ENCODE measurements at regions not wholly inside any gene's neighbourhood (a gene's known extent, or its start where the extent isn't known, plus 50 kb on each side); places are given as distances from the start of the nearest gene placed in this dataset.
"Not testable (repeated sequence)": the region's sequence is repeated elsewhere in the genome, so short reads cannot be mapped to it uniquely, and the experiment has no call there.

DNA sequence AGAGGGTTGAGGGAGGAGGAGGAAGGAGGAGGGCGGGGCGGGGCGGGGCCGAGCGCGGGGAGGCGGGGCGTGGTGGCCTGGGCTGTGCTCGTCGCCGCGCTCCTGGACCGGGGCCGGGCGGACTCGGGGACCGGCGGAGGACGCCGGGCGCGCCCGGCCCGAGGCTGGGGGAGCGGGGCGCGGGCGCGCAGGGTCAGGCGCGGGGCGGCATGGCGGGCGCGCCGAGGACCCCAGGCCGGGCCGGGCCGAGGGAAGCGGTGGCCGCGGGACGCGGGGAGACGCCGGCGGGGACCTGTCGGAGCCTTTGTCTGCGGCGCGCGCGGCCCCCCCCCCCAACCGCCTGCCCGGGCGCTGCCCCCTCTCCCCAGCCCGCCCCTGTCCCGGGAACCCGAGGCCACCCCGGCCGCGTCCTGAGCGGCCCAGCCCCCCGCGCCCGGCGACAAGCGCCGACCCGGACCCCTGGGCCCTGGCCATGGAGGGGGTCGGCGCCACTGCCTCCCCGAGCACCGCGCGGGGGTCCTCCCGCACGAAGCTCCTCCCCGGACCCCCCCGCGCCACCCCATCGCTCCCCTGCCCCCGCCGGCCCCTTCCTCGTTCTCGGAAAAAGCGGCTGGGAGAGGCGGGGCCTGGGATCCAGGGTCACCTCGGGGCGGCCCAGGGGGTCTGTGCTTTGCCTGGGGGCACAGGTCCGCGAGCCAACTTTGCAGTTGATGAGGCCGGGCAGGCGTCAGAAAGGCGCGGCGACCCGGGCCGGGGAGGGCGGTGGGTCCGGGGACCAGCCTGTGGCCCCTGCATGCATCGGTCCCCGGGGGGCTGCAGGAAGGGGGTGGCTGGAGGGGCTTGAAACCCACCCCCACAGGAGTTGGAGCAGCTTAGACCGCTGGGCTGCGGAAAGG, 370.8 kb upstream of the ZNF722 start:
- TF ChIP-seq, protein P1, sequence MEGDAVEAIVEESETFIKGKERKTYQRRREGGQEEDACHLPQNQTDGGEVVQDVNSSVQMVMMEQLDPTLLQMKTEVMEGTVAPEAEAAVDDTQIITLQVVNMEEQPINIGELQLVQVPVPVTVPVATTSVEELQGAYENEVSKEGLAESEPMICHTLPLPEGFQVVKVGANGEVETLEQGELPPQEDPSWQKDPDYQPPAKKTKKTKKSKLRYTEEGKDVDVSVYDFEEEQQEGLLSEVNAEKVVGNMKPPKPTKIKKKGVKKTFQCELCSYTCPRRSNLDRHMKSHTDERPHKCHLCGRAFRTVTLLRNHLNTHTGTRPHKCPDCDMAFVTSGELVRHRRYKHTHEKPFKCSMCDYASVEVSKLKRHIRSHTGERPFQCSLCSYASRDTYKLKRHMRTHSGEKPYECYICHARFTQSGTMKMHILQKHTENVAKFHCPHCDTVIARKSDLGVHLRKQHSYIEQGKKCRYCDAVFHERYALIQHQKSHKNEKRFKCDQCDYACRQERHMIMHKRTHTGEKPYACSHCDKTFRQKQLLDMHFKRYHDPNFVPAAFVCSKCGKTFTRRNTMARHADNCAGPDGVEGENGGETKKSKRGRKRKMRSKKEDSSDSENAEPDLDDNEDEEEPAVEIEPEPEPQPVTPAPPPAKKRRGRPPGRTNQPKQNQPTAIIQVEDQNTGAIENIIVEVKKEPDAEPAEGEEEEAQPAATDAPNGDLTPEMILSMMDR (IDR thresholded peaks at IDR 0.05), result not testable (repeated sequence)
- TF ChIP-seq POLR2A (IDR thresholded peaks at IDR 0.05), result not testable (repeated sequence)

Data from tibial nerve (tissue), 3 donors.